ENCODE measurements at regions not wholly inside any gene's neighbourhood (a gene's known extent, or its start where the extent isn't known, plus 50 kb on each side); places are given as distances from the start of the nearest gene placed in this dataset.
"Not testable (repeated sequence)": the region's sequence is repeated elsewhere in the genome, so short reads cannot be mapped to it uniquely, and the experiment has no call there.

DNA sequence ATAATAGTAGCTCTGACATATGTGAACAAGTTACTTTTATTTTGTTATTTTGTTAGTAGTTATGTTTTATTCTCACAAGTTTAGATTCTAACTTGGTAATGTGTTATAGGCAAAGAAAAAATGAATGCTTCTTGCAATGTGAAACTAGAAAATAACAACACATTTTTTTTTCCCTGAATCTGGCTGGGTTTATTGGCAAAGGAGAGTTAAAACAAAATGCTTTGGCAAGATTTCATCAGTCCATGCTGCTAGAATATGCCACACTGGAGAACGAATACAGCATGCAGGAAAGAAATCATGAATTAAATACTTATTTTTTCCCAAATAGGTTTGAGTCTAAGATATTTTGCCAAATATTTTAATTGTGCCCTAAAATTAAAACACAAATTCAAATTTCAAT, 1048.1 kb upstream of the ACO1 start:
- no peak for DNase-seq (ENCODE audit: low spot score)

GRCh38 chr9:31336841-31337240, 1047.6 kb upstream of the ACO1 start:
- DNase-seq (ENCODE audit: low spot score): no peak

GRCh38 chr9:31347082-31347617, 1037.3 kb upstream of the ACO1 start:
- DNase-seq (ENCODE audit: low spot score): no peak

GRCh38 chr9:31355159-31355882, 1029.1 kb upstream of the ACO1 start:
- DNase-seq (ENCODE audit: low spot score): no peak

- no peak for DNase-seq (ENCODE audit: low spot score)
Measured at GRCh38 chr9:31355965-31356364, 1028.5 kb upstream of the ACO1 start.

GRCh38 chr9:31359071-31359470, 1025.4 kb upstream of the ACO1 start:
- DNase-seq (ENCODE audit: low spot score): no peak

GRCh38 chr9:31364171-31364570, 1020.3 kb upstream of the ACO1 start:
- no peak for DNase-seq (ENCODE audit: low spot score)

DNA sequence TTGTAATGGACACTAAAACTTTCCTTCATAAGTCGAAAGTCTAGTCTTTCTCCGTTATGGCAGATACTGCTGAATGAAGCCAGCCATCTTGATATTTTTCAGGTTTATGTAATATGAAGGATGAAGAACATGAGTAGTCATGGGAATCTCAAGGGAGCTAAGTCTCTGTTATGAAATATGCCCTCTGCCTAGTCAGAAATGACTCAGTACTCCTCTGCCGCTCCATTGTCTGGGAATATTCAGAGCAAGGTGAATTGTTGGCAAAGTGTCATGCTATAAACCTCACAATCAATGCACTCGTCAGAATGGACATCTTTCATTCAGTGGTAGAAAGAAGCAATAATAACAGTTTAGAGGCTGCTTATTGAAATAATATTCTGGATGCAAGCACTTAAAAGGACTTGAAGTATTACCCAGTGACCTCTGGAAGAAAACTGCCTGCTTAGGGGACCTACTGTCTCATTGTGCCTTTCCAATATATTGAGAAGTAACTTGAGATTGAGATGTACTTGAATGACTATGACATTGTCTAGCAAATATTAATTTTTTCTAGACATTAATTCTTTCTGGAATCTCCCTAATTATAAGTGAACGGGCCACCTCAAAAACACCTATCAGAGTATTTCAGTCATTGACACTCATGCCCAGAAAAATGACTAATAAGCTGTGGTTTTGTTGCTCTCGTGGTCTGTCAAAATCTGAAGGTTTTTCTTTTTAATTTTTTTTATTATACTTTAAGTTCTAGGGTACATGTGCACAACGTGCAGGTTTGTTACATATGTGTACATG, 1011.5 kb upstream of the ACO1 start:
- DNase-seq (ENCODE audit: low spot score): no peak

DNA sequence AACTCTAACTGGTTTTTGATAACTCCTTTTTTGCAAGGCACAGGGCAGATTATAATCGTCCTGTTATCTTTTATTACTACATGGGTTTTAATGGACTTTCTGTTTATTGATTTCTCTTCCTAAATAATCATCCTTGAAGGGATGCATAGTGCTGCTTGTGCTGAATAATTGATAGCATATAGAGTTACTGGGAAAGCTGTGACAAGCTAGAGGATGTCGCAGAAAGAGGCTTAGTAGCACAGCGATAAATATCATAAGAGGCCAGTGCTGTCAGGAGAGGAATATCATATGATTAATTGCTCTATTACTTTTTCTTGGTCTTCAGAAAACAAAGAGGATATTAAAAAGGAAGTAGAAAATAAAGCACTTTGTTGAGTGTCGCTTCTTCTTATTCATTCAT, 1007.1 kb upstream of the ACO1 start:
- DNase-seq (ENCODE audit: low spot score): no peak

GRCh38 chr9:31388660-31389059, 995.8 kb upstream of the ACO1 start:
- no peak for DNase-seq (ENCODE audit: low spot score)

DNA sequence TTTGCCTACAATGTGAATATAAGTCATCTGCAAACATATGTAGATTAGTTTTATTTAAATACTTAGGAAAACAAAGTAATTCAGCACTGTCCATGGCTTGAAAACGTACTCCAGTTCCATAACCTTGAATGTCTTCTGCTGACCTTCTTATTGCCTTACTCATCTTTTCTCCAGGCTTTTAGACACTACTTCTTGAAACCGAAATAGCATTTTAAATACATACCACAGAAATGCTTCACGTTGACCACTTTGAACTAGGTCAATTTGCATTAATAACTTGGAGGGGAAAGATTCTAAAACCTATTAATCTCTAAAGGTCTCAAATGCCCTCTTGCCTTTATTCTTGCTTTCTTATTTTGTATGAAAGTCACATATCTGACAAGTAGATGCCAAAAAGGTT, 995.4 kb upstream of the ACO1 start:
- DNase-seq (ENCODE audit: low spot score): no peak

DNA sequence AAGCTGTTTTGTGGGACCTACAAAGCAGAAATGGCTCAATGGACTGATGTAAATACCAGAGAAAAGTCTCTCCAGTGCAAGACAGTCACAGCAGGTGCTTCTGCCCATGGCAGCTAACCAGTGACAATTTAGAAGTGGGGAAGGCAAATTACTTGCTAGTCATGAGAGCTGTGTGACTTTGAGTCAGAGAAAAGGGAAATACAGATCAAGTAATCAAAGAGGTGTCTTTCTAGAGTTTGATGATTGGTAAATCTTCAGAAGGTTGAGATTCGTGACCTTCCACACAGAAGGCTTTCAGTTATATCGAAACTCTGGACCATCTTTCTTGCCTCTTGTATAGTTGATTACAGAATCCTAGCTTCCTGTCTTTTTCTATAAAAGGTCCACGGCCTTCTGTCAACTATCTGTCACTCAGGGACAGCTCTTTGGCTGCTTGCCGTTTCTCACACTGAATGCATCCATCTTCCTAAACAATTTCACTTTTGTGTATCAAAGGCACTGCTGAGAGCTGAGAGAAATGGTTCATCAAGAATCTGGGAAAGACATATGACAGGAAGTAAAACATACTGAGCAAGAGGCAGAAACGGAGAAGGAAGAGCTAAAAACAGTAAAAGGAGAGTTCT, 993.9 kb upstream of the ACO1 start:
- DNase-seq (ENCODE audit: low spot score): no peak

DNA sequence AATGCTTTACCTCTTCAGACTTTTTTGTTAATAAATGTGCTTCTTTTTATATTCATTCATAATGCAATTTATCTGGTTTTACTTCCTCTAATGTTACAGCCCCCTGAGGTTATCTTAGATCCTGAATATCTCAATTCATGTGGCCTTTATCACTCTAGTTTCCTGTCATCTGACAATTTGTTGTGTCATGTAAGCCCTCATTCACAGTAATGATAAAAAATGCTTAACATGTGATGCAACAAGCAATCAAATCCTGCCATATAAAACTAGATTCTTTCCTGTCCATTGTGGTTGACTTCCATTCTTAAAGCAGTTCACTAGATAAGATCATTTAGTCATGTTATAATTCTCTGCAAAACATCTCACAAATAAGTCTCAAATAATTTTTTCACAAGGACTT, 991.2 kb upstream of the ACO1 start:
- DNase-seq (ENCODE audit: low spot score): no peak

GRCh38 chr9:31394015-31394473, 990.4 kb upstream of the ACO1 start:
- DNase-seq (ENCODE audit: low spot score): no peak

DNA sequence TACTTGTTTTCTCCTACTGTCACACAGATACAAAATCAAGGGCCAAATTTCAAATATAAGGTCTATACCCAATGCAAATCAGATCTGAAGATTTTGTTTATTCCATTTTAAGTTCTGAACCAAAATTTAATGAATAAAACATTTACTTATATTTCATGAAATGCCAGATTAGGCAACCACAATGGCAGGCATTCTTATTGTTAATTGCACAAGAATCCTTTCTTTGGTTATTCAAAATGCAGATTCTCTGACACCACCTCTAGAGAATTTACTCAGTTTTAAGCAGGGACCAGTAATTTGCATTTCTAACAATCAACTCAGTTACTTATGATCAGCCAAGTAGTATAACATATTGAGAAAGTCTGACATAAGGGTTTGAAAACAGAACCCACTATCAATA, 972.4 kb upstream of the ACO1 start:
- DNase-seq (ENCODE audit: low spot score): no peak

- DNase-seq (ENCODE audit: low spot score): no peak
Measured at GRCh38 chr9:31415164-31415563, 969.3 kb upstream of the ACO1 start.

GRCh38 chr9:31418419-31418818, 966.0 kb upstream of the ACO1 start:
- DNase-seq (ENCODE audit: low spot score): no peak

DNA sequence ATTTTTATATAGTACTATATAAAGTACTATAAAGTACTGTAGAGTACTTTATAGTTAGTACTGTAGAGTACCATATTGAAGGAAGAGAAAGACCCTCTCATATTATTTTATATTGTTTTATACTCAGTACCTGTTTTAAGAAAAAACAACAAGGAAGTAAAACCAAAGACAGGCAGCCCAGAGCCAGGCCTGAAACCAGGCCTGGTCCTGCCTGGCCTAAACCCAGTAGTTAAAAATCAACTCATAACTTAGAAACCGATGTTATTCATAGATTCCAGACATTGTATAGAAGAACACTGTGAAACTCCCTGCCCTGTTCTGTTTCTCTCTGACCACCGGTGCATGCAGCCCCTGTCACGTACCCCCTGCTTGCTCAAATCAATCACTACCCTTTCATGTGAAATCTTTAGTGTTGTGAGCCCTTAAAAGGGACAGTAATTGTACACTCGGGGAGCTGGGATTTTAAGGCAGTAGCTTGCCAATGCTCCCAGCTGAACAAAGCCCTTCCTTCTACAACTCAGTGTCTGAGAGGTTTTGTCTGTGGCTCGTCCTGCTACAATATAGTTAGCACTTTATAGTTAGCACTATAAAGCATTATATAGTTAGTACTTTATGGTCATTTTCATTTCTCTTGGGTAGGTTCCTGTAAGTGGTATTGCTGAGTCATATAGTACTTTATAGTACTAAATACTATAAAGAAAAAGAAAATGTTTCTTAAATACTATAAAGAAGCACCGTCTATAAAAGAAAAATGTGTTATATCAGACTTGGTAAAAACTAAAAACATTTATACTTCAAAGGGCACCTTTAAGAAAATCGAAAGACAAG, 940.6 kb upstream of the ACO1 start:
- not testable (repeated sequence) for DNase-seq (ENCODE audit: low spot score)

DNA sequence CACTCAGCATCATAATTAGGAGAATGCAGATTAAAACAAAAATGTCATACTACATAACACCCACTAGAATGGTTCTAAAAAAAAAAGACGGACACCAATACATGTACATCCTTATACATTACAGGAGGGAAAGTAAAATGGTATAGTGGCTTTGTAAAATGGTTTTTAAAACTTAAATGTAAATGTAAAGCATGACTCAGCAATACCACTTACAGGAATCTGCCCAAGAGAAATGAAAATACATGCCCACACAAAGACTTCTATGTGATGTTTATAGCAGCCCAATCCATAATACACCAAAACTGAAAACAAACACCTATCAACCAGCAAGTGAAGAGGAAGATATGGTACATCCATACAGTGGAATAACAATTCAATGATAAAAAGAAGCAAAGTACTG, 939.1 kb upstream of the ACO1 start:
- no peak for DNase-seq (ENCODE audit: low spot score)

- no peak for DNase-seq (ENCODE audit: low spot score)
Measured at GRCh38 chr9:31445960-31446359, 938.5 kb upstream of the ACO1 start.

DNA sequence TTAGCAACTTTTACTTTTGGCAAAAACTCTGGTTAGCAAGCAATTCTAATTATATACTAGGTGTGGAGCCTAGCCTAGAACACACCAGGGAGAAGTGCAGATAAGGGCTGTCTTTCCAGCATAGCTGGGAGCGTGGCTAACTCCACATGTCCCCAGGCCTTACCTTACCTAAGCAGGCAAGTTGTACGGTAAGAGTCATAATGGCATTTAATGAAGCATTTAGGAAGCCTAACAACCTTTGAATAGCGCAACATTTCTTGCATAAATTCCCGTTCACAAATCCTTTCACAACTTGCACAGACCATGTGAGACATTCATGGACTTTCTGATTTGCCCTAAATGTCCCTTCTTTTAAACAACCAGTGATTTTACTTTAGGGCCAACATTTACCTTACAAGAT, 917.4 kb upstream of the ACO1 start:
- no peak for DNase-seq (ENCODE audit: low spot score)

DNA sequence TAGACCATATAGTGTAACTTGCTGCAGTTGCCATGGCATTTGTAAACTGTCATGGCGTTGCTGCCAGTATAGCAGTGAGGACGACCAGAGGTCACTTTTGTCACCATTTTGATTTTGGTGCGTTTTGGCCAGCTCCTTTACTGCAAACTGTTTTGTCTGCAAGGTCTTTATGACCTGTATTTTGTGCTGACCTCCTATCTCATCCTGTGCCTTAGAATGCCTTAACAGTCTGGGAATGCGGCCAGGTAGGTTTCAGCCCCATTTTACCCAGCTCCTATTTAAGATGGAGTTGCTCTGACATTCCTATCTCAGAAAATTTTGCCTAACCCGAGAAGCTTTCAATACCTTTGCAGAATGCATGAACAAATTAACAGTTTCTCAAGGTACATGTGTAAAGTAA, 914.4 kb upstream of the ACO1 start:
- no peak for DNase-seq (ENCODE audit: low spot score)

Data from HuH-7.5 (cell line).